ENCODE measurements at regions not wholly inside any gene's neighbourhood (a gene's known extent, or its start where the extent isn't known, plus 50 kb on each side); places are given as distances from the start of the nearest gene placed in this dataset.
A peak's percentile ranks its signal among the peaks of the same experiment; 100 is the strongest.
"Not testable (repeated sequence)": the region's sequence is repeated elsewhere in the genome, so short reads cannot be mapped to it uniquely, and the experiment has no call there.

- H3K9ac ChIP-seq (ENCODE audit: insufficient read depth, low read length, poor library complexity, severe bottlenecking), result no peak overlapping the region
- no peak overlapping the region for H3K4me2 ChIP-seq (replicated peaks; ENCODE audit: extremely low read depth, low read length, poor library complexity, severe bottlenecking)
- H4K20me1 ChIP-seq (ENCODE audit: insufficient read depth, low read length), result no peaks in the 10 kb centered on the region
- no peaks in the 10 kb centered on the region for H3K4me1 ChIP-seq (ENCODE audit: control insufficient read depth in 1 of 2, insufficient read depth in 2 of 2, low read length in 2 of 2)
- no peaks in the 10 kb centered on the region for H3K36me3 ChIP-seq (replicated peaks in 1 of 2; ENCODE audit: control insufficient read depth in 1 of 2, insufficient read depth in 2 of 2, low read length in 2 of 2)
- H3K9me3 Mint-ChIP-seq, result peaks cover 0 to 5% (median 0%) of the 10 kb centered on the region in 7 donors
- no peak for DNase-seq
- H3K27me3 ChIP-seq (ENCODE audit: control insufficient read depth in 2 of 2, insufficient read depth in 2 of 2, low read length in 2 of 2), result no peaks in the 10 kb centered on the region
- WGBS (ENCODE audit: insufficient coverage), result 100% methylated on average over 1 of the region's 1 CpG
- no peak overlapping the region for H3K27ac ChIP-seq (ENCODE audit: low read depth in 1 of 2, low read length in 2 of 2)
- intact Hi-C loops (cut with micrococcal nuclease), result no loop called here
- no peaks in the 10 kb centered on the region for H3K4me1 Mint-ChIP-seq
- H3K9me3 ChIP-seq (replicated peaks in 1 of 2; ENCODE audit: control insufficient read depth in 1 of 2, insufficient read depth in 1 of 2, low read length in 2 of 2), result no peaks in the 10 kb centered on the region
- no peak overlapping the region for H2AFZ ChIP-seq (ENCODE audit: insufficient read depth, low read depth, low read length, poor library complexity, severe bottlenecking)
- no peaks in the 10 kb centered on the region for H3K36me3 Mint-ChIP-seq
- no peak for TF ChIP-seq CTCF (IDR thresholded peaks at IDR 0.05)
- H3K4me3 ChIP-seq (replicated peaks in 1 of 3; ENCODE audit: low read depth in 2 of 3, low read length in 3 of 3), result no peak overlapping the region
- no peak overlapping the region for H3K27ac Mint-ChIP-seq
- H3K79me2 ChIP-seq (ENCODE audit: insufficient read depth, low read length), result no peaks in the 10 kb centered on the region
- peak overlapping the region in 1 of 2 donors; percentile 37 for H3K4me3 Mint-ChIP-seq
- H3K27me3 Mint-ChIP-seq (ENCODE audit: low read depth in 3 of 3), result peaks cover 2 to 4% (median 4%) of the 10 kb centered on the region in 3 donors
These were observed 61.9 kb upstream of the COX20 start for GRCh38 chr1:244773513-244773912.

GRCh38 chr1:244776783-244777182, 58.7 kb upstream of the COX20 start:
- H3K36me3 Mint-ChIP-seq; H3K27me3 ChIP-seq (ENCODE audit: control insufficient read depth in 2 of 2, insufficient read depth in 2 of 2, low read length in 2 of 2); H3K79me2 ChIP-seq (ENCODE audit: insufficient read depth, low read length); H2AFZ ChIP-seq (ENCODE audit: insufficient read depth, low read depth, low read length, poor library complexity, severe bottlenecking); H3K4me1 Mint-ChIP-seq; H3K4me2 ChIP-seq (replicated peaks; ENCODE audit: extremely low read depth, low read length, poor library complexity, severe bottlenecking); DNase-seq; H3K9me3 ChIP-seq (replicated peaks in 1 of 2; ENCODE audit: control insufficient read depth in 1 of 2, insufficient read depth in 1 of 2, low read length in 2 of 2); H3K36me3 ChIP-seq (replicated peaks in 1 of 2; ENCODE audit: control insufficient read depth in 1 of 2, insufficient read depth in 2 of 2, low read length in 2 of 2); H3K4me3 ChIP-seq (replicated peaks in 1 of 3; ENCODE audit: low read depth in 2 of 3, low read length in 3 of 3); H3K27ac ChIP-seq (ENCODE audit: low read depth in 1 of 2, low read length in 2 of 2); H4K20me1 ChIP-seq (ENCODE audit: insufficient read depth, low read length); H3K27me3 Mint-ChIP-seq (ENCODE audit: low read depth in 3 of 3); H3K9ac ChIP-seq (ENCODE audit: insufficient read depth, low read length, poor library complexity, severe bottlenecking); H3K4me3 Mint-ChIP-seq; intact Hi-C loops (cut with micrococcal nuclease); H3K9me3 Mint-ChIP-seq; H3K4me1 ChIP-seq (ENCODE audit: control insufficient read depth in 1 of 2, insufficient read depth in 2 of 2, low read length in 2 of 2); H3K27ac Mint-ChIP-seq: not testable (repeated sequence)
- no CpG with 5 or more reads among the region's 1 CpG for WGBS (ENCODE audit: insufficient coverage)
